Esophagus squamous epithelium (tissue), 5 donors: ENCODE measurements at regions not wholly inside any gene's neighbourhood (a gene's known extent, or its start where the extent isn't known, plus 50 kb on each side); places are given as distances from the start of the nearest gene placed in this dataset.

ENCODE experiments used
- DNase-seq: peaks from one replicate; lab custom pipeline; 2025; lab: John Stamatoyannopoulos, UW
- H3K27ac ChIP-seq, 4 donors: fragments of 200-600 bp; sonication (generic); one replicate each; pipeline ENCODE4 v1.5.1; 2016 to 2019; ENCODE audit warnings: mild to moderate bottlenecking in 1 of 4
- H3K27me3 ChIP-seq, 4 donors: fragments of 200-600 bp; sonication (generic); 1 replicate in 3 of 4; 2 replicates in 1 of 4; pipeline versions ENCODE4 v1.5.1 to v1.6.0; 2017 to 2021; ENCODE audit warnings: antibody characterized with exemption in 1 of 4
- H3K36me3 ChIP-seq, 3 donors: fragments of 200-600 bp; sonication (generic); one replicate each; pipeline ENCODE4 v1.5.1; 2016 to 2019
- H3K4me1 ChIP-seq, 3 donors: fragments of 200-600 bp; sonication (generic); one replicate each; pipeline ENCODE4 v1.5.1; 2017 to 2019
- H3K4me3 ChIP-seq, 4 donors: fragments of 200-600 bp; sonication (generic); 1 replicate in 3 of 4; 2 replicates in 1 of 4; pipeline ENCODE4 v1.5.1; 2016 to 2019; ENCODE audit warnings: mild to moderate bottlenecking in 2 of 4, moderate library complexity in 1 of 4
- H3K9me3 ChIP-seq, 3 donors: fragments of 200-600 bp; sonication (generic); one replicate each; pipeline ENCODE4 v1.5.1; 2016 to 2019
- POLR2A ChIP-seq, 4 donors: fragments of 450-650 bp; IDR thresholded peaks; one replicate each; pipeline ENCODE4 v1.6.1; 2017; ENCODE audit warnings: antibody characterized with exemption in 4 of 4, mild to moderate bottlenecking in 4 of 4, moderate library complexity in 3 of 4
- WGBS, 2 donors: methylation state at CpG; one replicate each; pipeline ENCODE4 v1.1.5; 2018; 5-methylcytosine and 5-hydroxymethylcytosine counted together
- intact Hi-C: fragments of 100-400 bp; cut with DNase I; formaldehyde crosslinking; loops from one replicate; pipeline ENCODE4 v1.15.0; 2022
- TF ChIP-seq, protein P1 (sequence below), 6 experiments: fragments of 450-650 bp in 4 of 6; fragments of 200-600 bp in 2 of 6; sonication (generic) in 2 of 6; IDR thresholded peaks; one replicate each; pipeline ENCODE4 v1.5.1; 2016 to 2019; ENCODE audit warnings: antibody characterized with exemption in 6 of 6, mild to moderate bottlenecking in 4 of 6, moderate library complexity in 4 of 6
- donor health status: DM: yes; HTN: yes; CAD: no.

DNA sequence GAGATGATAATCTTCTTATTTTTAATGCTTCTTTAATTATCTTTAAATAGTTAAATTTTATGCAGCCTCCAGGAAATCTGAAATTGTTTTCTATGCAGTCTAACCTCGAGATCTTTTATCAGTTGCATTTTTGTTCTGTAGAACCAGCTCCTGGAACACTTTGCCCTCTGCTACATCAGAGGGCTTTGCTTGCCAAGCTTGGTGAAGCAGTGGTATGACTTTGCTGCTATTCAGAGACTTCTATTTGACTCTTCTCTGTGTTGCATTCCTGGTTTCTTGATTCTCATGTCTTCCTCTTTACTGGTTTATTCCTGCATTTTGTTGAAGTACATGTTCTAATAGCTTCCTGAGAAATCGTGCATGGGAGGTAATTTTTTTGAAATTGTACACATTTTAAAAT is 163.7 kb upstream of the TMEM229A start:
- no peaks in the 10 kb centered on the region for H3K27me3 ChIP-seq
- H3K4me1 ChIP-seq, result no peaks in the 10 kb centered on the region
- H3K27ac ChIP-seq, result no peak overlapping the region
- TF ChIP-seq, protein P1, sequence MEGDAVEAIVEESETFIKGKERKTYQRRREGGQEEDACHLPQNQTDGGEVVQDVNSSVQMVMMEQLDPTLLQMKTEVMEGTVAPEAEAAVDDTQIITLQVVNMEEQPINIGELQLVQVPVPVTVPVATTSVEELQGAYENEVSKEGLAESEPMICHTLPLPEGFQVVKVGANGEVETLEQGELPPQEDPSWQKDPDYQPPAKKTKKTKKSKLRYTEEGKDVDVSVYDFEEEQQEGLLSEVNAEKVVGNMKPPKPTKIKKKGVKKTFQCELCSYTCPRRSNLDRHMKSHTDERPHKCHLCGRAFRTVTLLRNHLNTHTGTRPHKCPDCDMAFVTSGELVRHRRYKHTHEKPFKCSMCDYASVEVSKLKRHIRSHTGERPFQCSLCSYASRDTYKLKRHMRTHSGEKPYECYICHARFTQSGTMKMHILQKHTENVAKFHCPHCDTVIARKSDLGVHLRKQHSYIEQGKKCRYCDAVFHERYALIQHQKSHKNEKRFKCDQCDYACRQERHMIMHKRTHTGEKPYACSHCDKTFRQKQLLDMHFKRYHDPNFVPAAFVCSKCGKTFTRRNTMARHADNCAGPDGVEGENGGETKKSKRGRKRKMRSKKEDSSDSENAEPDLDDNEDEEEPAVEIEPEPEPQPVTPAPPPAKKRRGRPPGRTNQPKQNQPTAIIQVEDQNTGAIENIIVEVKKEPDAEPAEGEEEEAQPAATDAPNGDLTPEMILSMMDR (IDR thresholded peaks at IDR 0.05), result no peak
- no peak for TF ChIP-seq POLR2A (IDR thresholded peaks at IDR 0.05)
- H3K36me3 ChIP-seq, result no peaks in the 10 kb centered on the region
- 20 to 22% methylated on average over 2 of the region's 2 CpGs for WGBS, 2 donors
- no peak overlapping the region for H3K4me3 ChIP-seq
- no peak for DNase-seq
- intact Hi-C loops, result no loop called here
- H3K9me3 ChIP-seq, result no peaks in the 10 kb centered on the region

DNA sequence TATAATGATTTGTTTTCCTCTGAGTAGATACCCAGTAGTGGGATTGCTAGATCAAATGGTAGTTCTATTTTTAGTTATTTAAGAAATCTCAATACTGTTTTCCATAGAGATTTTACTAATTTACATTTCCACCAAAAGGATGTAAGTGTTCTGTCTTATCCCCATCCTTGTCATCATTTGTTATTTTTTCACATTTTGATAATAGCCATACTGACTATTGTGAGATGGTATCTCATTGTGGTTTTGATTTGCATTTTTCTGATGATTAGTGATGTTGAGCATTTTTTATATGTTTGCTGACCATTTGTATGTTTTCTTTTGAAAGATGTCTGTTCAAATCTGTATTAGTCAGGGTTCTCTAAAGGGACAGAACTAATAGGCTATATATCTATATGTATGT is 160.0 kb upstream of the TMEM229A start:
- no peak overlapping the region for H3K27ac ChIP-seq
- no peaks in the 10 kb centered on the region for H3K36me3 ChIP-seq
- TF ChIP-seq, protein P1 (IDR thresholded peaks at IDR 0.05), result no peak
- no peaks in the 10 kb centered on the region for H3K4me1 ChIP-seq
- intact Hi-C loops, result no loop called here
- no peaks in the 10 kb centered on the region for H3K27me3 ChIP-seq
- H3K9me3 ChIP-seq, result no peaks in the 10 kb centered on the region
- DNase-seq, result no peak
- H3K4me3 ChIP-seq, result no peak overlapping the region

DNA sequence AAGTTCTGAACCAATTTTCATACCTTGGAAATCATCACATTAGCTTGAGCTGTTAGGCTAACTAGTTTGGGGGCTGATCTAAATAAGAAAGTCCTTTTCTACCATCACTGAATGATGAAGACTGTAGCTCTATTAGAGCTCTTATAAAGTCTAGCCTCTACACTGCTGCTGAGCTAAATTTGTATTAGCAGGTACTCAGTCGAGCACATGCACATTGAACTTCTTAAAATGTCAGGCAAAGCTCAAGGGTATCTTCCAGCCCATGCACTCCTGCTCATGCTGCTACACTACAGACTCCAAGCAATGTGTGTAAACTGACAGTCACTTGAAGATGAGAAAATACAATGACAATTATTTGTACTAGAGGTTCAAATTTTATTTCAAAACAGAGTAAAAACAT is 158.8 kb upstream of the TMEM229A start:
- no peak for DNase-seq
- no peaks in the 10 kb centered on the region for H3K36me3 ChIP-seq
- no peak for TF ChIP-seq POLR2A (IDR thresholded peaks at IDR 0.05)
- TF ChIP-seq, protein P1 (IDR thresholded peaks at IDR 0.05), result no peak
- intact Hi-C loops, result no loop called here
- H3K4me3 ChIP-seq, result no peak overlapping the region
- no peaks in the 10 kb centered on the region for H3K4me1 ChIP-seq
- no peak overlapping the region for H3K27ac ChIP-seq
- no peaks in the 10 kb centered on the region for H3K9me3 ChIP-seq
- H3K27me3 ChIP-seq, result no peaks in the 10 kb centered on the region
- 56 to 90% methylated on average over 1 of the region's 1 CpG for WGBS, 2 donors

GRCh38 chr7:124191030-124191429 is 158.2 kb upstream of the TMEM229A start:
- Histone ChIP-seq H3K4me1 (no peaks in the 10 kb centered on the region), H3K36me3 (no peaks in the 10 kb centered on the region), H3K27me3 (no peaks in the 10 kb centered on the region), H3K27ac (no peak overlapping the region), H3K4me3 (no peak overlapping the region), H3K9me3 (no peaks in the 10 kb centered on the region)
- DNase-seq, result no peak
- intact Hi-C loops, result no loop called here
- TF ChIP-seq, protein P1 (IDR thresholded peaks at IDR 0.05), result no peak
- TF ChIP-seq POLR2A (IDR thresholded peaks at IDR 0.05), result no peak
- 76 to 79% methylated on average over 3 of the region's 3 CpGs for WGBS, 2 donors

GRCh38 chr7:124188576-124188975 is 155.7 kb upstream of the TMEM229A start:
- Histone ChIP-seq H3K4me3 (no peak overlapping the region), H3K36me3 (no peaks in the 10 kb centered on the region), H3K27ac (no peak overlapping the region), H3K9me3 (no peaks in the 10 kb centered on the region), H3K4me1 (no peaks in the 10 kb centered on the region), H3K27me3 (no peaks in the 10 kb centered on the region)
- intact Hi-C loops, result no loop called here
- no peak for DNase-seq
- TF ChIP-seq, protein P1 (IDR thresholded peaks at IDR 0.05), result no peak
- no peak for TF ChIP-seq POLR2A (IDR thresholded peaks at IDR 0.05)
- 15 to 33% methylated on average over 1 of the region's 1 CpG for WGBS, 2 donors
